ENCODE measurements at regions not wholly inside any gene's neighbourhood (a gene's known extent, or its start where the extent isn't known, plus 50 kb on each side); places are given as distances from the start of the nearest gene placed in this dataset.
"Not testable (repeated sequence)": the region's sequence is repeated elsewhere in the genome, so short reads cannot be mapped to it uniquely, and the experiment has no call there.

GRCh38 chr7:159335181-159335926 lies 190.7 kb upstream of the VIPR2 start:
- DNase-seq (ENCODE audit: extremely low read depth, low read depth) = not testable (repeated sequence)

- not testable (repeated sequence) for DNase-seq (ENCODE audit: extremely low read depth, low read depth)
Measured at GRCh38 chr7:159332854-159333479, 188.3 kb upstream of the VIPR2 start.

GRCh38 chr7:159331462-159331861 lies 186.8 kb upstream of the VIPR2 start:
- no peak for DNase-seq (ENCODE audit: extremely low read depth, low read depth)

DNA sequence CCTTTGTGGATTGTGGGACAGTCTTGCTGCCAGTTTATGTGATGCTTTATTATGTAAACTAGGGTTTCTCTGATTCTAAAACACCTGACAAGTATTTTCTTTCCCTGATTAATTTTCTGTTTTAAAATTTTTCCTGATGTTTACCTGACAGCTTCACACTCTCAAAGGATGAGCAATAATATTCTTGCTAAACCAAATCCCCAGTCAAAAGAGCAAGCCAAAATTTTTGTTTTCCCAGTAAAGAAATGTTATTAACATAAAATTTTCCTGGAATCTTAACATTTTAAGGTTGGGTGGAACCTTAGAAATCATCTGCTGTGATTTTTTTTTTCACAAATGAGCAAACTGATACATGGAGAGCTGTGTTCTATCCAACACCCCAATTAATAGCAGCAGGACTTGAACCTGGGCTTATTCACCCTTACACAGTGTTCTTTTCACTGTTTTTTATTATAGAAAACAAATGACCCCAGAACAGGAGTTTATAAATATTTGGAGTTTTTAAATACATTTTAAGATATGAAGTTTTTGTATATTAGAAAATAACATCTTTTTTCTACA lies 185.2 kb upstream of the VIPR2 start:
- DNase-seq (ENCODE audit: extremely low read depth, low read depth) = no peak

GRCh38 chr7:159328096-159328495 lies 183.4 kb upstream of the VIPR2 start:
- no peak for DNase-seq (ENCODE audit: extremely low read depth, low read depth)

DNA sequence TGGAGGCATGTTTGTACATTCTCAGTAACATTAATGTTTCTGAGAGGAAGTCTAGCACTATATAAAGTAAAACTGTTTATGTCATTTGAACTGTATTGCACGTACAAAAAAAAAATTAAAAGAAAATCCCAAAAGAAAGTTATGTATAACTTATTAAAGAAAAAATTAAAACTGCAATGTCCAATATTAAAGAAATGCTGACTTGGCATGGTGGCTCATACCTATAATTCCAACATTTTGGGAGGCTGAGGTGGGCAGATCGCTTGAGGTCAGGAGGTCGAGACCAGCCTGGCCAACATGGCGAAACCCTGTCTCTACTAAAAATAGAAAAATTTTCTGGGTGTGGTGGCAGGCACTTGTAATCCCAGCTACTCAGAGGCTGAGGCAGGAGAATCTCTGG lies 178.7 kb upstream of the VIPR2 start:
- DNase-seq (ENCODE audit: extremely low read depth, low read depth) = no peak

- DNase-seq (ENCODE audit: extremely low read depth, low read depth) = no peak
Measured at GRCh38 chr7:159321278-159321677, 176.6 kb upstream of the VIPR2 start.

GRCh38 chr7:159318682-159319351 lies 174.2 kb upstream of the VIPR2 start:
- DNase-seq (ENCODE audit: extremely low read depth, low read depth) = no peak

- DNase-seq (ENCODE audit: extremely low read depth, low read depth) = no peak
Measured at GRCh38 chr7:159317294-159317693, 172.6 kb upstream of the VIPR2 start.

GRCh38 chr7:159311172-159311494 lies 166.5 kb upstream of the VIPR2 start:
- no peak for DNase-seq (ENCODE audit: extremely low read depth, low read depth)

GRCh38 chr7:159310457-159311171 lies 165.9 kb upstream of the VIPR2 start:
- no peak for DNase-seq (ENCODE audit: extremely low read depth, low read depth)

DNA sequence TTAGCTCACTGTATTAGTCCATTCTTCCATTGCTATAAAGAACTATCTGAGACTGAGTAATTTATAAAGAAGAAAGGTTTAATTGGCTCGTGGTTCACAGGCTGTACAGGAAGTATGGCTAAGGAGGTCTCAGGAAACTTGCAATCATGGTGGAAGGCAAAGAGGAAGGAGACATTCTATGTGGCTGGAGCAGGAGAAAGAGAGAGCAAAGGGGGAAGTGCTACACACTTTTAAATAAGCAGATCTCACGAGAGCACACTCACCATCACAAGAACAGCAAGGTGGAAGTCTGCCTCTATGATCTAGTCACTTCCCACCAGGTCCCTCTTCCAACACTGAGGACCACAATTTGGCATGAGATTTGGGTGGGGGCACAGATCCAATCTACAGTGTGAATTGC lies 164.5 kb upstream of the VIPR2 start:
- DNase-seq (ENCODE audit: extremely low read depth, low read depth) = not testable (repeated sequence)

DNA sequence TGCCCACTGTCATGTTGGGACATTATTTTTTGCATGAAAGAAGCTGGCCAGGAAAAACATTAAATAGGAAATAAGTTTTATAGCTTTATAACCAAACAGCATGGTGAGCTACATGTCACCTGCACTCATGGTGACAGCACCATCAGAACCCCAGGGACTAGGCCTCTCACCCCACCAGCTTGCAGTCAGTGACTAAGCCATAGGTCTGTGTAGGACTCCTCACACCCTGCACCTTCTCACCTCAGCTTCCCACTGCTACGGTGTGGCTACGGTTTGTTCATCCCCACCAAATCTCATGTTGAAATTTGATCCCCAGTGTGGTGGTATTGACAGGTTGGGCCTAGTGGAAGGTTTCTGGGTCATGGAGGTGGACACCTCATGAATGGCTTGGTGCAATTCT lies 161.3 kb upstream of the VIPR2 start:
- no peak for DNase-seq (ENCODE audit: extremely low read depth, low read depth)

DNA sequence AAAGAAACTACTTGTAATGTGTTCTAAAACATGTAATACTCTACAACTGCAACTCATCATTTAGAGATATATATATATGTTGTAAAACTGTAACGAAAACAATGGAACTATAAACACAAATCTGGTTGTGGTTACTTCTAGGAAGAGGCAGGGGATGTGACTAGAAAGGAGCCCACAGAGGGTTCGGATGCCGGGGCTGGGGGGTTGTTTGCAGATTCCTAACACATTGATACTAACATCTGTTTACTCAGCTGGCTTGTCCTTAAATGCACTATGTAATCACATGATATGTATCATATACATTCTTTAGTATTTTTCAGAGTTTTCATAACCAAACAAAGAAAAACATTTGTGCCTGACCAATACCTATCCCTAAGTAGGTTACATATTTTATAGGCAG lies 160.5 kb upstream of the VIPR2 start:
- not testable (repeated sequence) for DNase-seq (ENCODE audit: extremely low read depth, low read depth)

- not testable (repeated sequence) for DNase-seq (ENCODE audit: extremely low read depth, low read depth)
Measured at GRCh38 chr7:159303510-159303909, 158.8 kb upstream of the VIPR2 start.

GRCh38 chr7:159296093-159296681 lies 151.5 kb upstream of the VIPR2 start:
- DNase-seq (ENCODE audit: extremely low read depth, low read depth) = no peak

DNA sequence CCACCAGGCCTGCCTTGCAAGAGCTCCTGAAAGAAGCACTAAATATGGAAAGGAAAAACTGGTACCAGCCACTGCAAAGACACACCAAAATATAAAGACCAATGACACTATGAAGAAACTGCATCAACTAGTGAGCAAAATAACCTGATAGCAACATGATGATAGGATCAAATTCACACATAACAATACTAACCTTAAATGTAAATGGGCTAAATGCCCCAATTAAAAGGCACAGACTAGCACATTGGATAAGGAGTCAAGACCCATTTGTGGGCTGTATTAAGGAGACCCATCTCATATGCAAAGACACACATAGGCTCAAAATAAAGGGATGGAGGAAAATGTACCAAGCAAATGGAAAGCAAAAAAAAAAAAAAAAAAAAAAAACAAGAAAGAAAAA lies 141.8 kb upstream of the VIPR2 start:
- DNase-seq (ENCODE audit: extremely low read depth, low read depth) = not testable (repeated sequence)

DNA sequence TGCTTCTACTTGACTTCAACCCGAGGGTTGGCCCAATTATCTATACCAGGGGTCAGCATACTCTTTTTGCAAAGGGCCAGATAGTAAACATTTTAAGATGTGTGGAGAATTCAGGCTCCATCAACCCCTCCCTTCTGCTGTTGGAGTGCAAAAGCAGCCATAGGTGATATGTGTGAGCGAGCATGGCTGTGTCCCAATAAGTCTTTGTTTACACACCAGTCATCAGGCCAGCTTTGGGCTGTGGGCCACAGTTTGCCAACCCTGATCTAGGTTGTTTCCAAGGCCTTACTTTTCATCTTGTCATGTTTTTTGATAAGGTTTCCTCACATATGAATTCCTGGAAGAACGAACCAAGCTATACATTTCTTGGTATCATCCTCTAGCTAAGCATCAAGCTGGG lies 136.9 kb upstream of the VIPR2 start:
- DNase-seq (ENCODE audit: extremely low read depth, low read depth) = no peak

- DNase-seq (ENCODE audit: extremely low read depth, low read depth) = no peak
Measured at GRCh38 chr7:159280008-159280407, 135.3 kb upstream of the VIPR2 start.

DNA sequence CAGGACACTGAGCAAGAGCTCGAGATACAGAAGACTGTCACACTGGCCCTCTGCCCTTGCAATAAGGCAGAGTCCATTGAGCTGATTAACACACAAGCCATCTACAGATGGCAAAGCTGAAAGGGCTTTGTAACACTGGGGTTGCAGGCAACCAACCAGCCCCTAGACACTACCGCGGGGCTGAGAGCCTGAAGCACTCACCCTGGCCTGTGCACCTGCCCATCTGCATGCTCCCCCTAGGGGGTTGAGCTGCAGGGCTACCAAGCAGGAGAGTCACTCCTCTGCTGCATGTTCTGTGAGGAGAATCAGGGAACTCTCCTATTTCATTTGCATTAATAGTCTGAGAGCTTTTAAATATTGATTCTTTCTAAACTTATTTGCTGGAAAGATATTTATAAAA lies 128.1 kb upstream of the VIPR2 start:
- no peak for DNase-seq (ENCODE audit: extremely low read depth, low read depth)

GRCh38 chr7:159271781-159272180 lies 127.1 kb upstream of the VIPR2 start:
- no peak for DNase-seq (ENCODE audit: extremely low read depth, low read depth)
